Tibial nerve (tissue), 4 donors: ENCODE measurements at regions not wholly inside any gene's neighbourhood (a gene's known extent, or its start where the extent isn't known, plus 50 kb on each side); places are given as distances from the start of the nearest gene placed in this dataset.

Experiments
- EP300 ChIP-seq, 2 donors: sonication (generic); formaldehyde crosslinking; IDR thresholded peaks; one replicate each; pipeline ENCODE4 v1.6.1; 2017; ENCODE audit warnings: antibody characterized with exemption in 2 of 2, mild to moderate bottlenecking in 1 of 2
- TF ChIP-seq, protein P1 (sequence below), 5 experiments: fragments of 200-600 bp in 3 of 5; fragments of 450-650 bp in 2 of 5; sonication (generic) in 3 of 5; IDR thresholded peaks; one replicate each; pipeline ENCODE4 v1.5.1; 2016 to 2019; ENCODE audit warnings: antibody characterized with exemption in 5 of 5, mild to moderate bottlenecking in 3 of 5, moderate library complexity in 2 of 5

DNA sequence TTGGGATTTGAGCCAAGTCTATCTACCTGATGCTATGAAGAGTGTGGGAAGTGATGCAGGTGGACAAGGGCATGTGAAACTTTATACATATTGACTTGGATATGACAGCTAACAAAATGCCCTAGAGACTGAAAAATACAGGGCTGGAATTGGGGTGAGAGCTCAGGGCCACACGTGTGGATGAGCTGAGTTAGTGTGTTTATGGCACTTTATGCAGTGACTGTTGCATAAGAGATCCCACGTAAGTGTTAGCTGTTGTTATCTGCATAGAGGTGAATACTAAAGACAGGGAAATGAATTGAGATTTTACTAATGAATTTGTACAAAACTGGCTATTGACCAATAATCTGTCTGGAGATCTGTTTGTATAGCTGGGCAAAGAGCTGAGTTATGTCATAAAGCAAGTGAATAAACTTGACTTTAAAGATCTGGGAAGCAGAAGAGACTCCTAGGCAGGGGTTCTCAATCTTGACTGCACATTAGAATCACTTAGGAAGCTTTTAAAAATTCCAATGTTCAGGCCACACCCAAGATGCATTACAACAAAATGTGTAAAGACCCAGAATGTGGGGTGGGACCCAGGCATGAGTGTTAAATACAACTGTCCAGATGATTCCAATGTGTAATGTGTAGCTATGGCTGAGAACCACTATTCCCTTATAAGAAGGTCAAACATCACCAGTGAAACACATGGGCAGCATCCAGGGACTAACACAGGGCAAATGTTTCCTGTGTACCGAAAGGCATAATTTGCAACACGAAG, 74.2 kb upstream of the STK17B start:
- TF ChIP-seq, protein P1, sequence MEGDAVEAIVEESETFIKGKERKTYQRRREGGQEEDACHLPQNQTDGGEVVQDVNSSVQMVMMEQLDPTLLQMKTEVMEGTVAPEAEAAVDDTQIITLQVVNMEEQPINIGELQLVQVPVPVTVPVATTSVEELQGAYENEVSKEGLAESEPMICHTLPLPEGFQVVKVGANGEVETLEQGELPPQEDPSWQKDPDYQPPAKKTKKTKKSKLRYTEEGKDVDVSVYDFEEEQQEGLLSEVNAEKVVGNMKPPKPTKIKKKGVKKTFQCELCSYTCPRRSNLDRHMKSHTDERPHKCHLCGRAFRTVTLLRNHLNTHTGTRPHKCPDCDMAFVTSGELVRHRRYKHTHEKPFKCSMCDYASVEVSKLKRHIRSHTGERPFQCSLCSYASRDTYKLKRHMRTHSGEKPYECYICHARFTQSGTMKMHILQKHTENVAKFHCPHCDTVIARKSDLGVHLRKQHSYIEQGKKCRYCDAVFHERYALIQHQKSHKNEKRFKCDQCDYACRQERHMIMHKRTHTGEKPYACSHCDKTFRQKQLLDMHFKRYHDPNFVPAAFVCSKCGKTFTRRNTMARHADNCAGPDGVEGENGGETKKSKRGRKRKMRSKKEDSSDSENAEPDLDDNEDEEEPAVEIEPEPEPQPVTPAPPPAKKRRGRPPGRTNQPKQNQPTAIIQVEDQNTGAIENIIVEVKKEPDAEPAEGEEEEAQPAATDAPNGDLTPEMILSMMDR (IDR thresholded peaks at IDR 0.05) = no peak
- no peak for TF ChIP-seq EP300 (IDR thresholded peaks at IDR 0.05)
